PC-3 (cell line): ENCODE measurements at regions not wholly inside any gene's neighbourhood (a gene's known extent, or its start where the extent isn't known, plus 50 kb on each side); places are given as distances from the start of the nearest gene placed in this dataset.

ENCODE experiments used
- EZH2 ChIP-seq: fragments of 300-600 bp; sonication (generic); IDR thresholded peaks from one replicate; pipeline ENCODE4 v1.6.1; 2017; ENCODE audit warnings: antibody characterized with exemption, mild to moderate bottlenecking, low read length; ENCODE audit not compliant: unreplicated experiment
- TF ChIP-seq, protein P1 (sequence below): fragments of 300-600 bp; sonication (generic); conservative IDR thresholded peaks from 2 replicates; pipeline ENCODE4 v1.5.1; 2017; ENCODE audit warnings: antibody characterized with exemption, low read depth, mild to moderate bottlenecking, low read length

- TF ChIP-seq, protein P1, sequence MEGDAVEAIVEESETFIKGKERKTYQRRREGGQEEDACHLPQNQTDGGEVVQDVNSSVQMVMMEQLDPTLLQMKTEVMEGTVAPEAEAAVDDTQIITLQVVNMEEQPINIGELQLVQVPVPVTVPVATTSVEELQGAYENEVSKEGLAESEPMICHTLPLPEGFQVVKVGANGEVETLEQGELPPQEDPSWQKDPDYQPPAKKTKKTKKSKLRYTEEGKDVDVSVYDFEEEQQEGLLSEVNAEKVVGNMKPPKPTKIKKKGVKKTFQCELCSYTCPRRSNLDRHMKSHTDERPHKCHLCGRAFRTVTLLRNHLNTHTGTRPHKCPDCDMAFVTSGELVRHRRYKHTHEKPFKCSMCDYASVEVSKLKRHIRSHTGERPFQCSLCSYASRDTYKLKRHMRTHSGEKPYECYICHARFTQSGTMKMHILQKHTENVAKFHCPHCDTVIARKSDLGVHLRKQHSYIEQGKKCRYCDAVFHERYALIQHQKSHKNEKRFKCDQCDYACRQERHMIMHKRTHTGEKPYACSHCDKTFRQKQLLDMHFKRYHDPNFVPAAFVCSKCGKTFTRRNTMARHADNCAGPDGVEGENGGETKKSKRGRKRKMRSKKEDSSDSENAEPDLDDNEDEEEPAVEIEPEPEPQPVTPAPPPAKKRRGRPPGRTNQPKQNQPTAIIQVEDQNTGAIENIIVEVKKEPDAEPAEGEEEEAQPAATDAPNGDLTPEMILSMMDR, result no peak
- TF ChIP-seq EZH2, result no peak
Measured at GRCh38 chr2:200740907-200741306, 70.8 kb upstream of the BZW1 start.
